Fibroblast of peridontal ligament (primary cell): ENCODE measurements at regions not wholly inside any gene's neighbourhood (a gene's known extent, or its start where the extent isn't known, plus 50 kb on each side); places are given as distances from the start of the nearest gene placed in this dataset.

Source experiments
- DNase-seq: peaks from one replicate; pipeline ENCODE4 v3.0.0-alpha.2; 2010; ENCODE audit errors: extremely low read depth

DNA sequence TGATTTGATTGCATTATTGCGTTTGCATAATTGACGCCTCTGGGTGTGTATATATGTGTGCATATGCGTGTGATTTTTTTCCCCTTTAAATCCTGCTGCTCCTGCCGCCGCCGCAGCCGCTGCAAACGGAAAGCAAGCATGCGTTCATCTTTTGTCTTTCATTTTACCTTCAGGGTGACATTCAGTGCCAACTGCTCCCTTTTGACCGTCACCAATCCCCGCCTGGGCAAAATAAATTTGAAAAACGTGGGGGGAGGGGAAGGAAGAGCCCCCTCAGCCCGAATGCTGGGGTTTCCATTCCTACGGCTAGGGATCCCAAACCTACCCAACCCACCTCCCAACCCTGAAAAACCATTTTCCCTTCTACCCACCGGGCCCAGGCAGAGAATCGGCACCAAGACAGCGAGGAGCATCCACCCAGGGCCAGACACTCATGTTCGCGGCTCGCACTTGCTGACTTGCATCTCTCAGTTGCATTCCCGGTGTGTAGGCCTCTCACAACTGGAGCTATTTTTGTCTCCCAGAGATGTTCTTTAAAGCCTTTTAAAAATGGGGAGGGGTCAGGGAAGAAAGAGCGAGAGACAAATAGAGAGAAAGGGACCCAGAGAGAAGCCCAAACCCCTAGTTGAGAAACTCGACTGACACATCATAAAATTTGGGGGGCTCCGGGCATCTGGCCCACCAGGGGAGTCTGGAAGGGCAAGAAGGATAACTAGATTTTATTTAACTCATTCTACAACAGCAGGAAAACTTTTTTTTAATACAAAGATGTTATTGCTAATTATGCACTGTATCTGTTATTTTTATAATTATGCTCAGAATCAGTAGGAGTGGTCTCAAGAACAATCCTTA lies 367.1 kb upstream of the ESRRG start:
- DNase-seq: no peak

DNA sequence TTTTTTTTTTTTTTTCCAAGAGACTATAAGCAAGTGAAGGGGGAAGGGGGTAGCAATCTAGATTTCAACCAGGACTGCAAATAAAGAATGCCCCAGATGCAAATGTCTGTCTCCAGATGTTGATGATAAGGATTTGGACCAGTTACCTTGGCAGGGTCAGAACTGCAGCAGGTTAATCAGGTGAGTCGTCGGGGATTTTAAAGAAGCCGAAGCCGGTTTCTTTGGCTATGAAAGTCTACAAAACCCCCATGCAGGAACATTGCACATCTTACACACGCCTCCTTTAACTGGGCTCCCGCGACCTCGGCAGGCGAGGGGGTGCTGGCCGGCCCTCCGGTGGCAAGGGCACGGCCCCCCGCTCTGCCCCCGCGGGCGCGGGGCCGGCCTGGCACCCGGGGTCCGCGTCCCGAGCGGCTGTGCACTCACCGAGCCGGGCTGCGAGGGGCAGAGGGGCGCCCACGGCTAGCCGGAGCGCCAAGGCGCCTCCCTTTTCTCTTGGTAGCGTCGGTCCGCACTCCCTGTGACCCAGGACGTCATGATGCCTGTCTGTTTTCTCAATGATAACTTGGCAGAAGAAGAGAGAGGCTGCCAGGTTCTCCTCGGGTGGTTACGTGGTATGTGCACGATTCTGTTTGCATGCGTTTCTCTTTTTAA lies 366.3 kb upstream of the ESRRG start:
- peak; percentile 8 for DNase-seq

DNA sequence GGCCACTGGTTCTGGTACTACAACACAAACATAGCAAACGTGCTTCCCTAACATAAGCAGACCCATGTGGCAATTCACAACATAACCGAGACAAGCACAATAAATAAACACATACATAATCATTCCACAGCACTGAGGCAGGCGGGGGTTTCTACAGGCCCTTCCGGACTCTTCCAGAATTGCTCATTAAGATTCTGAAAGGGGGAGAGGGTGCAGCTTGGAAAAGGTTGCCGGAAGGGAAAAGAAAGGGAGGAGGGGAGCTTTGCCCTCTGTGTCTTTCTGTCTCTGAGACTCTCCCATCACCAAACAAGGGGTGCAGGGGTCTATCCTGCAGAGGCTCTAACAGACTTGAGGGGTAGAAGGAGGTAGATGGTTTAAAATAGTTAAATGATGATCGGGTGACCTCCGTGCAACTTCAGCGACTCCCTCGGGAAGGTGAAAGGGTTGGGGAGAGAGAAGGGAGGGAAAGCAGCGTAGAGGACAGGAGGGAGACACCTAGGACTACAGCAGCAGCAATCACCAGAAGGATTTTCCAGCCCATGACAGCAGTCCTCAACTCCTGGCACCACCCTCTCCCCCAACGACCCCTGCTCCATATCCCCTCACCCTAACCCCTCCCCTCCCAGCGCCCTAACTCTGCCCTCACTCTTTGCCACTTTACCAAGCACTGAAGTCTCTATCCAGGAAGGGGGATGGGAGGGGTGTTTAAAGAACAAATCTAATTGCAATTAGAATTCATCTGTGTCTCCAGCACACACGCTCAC lies 365.5 kb upstream of the ESRRG start:
- peak; percentile 0 for DNase-seq

DNA sequence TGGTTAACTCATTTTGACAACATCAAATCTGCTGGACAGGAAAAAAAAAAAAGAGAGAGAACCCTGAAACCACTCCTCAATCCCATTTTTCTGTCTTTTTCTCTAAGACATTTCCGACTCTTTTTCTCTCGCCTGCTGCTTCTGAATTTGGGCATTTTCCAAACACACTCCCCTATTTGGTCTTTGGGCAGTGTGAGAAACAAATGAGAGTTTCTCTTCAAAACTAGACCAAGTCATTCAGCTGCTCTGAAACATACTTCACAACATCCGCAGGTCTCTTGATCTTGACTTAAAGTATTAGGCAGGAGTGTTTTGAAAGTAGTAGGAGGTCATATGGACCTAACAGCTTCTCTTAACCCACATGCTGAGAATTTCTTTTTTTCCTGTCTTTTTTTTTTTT lies 364.8 kb upstream of the ESRRG start:
- DNase-seq: no peak

DNA sequence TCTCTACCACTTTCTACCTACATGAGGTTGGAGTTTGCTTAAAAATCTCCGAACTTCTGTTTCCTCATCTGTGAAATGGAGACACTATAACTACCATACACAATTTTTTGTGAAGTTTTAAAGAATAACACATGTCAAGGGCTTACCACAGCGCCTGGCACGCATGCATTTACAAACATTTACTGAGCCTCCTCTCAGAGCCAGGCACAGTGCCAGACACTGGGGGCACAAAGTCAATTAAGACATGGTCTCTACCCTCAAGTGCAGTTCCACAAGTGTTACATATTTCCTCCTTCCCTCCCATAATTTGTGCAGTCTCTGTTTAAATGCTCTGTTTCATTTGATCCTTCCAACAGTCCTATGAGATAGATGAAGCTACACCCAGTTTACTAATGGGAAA lies 356.4 kb upstream of the ESRRG start:
- no peak for DNase-seq

DNA sequence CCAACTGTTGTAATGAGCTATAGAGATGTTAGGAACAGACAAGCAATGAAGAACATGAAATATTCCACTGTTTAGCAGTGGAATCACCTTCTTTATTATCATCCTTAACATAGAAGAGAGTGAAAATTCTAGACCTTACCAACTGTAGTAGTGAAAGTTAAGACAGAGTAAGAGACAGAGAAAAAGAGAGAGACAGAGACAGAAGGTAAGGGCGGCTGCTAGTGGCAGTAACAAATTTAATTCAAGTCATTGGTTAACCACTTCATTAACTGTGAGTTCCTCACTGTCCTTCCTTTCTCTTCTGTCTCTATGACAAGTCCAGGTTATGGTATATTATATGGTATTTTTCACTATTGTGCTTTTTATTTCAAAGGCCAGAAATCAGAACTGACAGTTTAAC lies 355.7 kb upstream of the ESRRG start:
- DNase-seq: no peak

DNA sequence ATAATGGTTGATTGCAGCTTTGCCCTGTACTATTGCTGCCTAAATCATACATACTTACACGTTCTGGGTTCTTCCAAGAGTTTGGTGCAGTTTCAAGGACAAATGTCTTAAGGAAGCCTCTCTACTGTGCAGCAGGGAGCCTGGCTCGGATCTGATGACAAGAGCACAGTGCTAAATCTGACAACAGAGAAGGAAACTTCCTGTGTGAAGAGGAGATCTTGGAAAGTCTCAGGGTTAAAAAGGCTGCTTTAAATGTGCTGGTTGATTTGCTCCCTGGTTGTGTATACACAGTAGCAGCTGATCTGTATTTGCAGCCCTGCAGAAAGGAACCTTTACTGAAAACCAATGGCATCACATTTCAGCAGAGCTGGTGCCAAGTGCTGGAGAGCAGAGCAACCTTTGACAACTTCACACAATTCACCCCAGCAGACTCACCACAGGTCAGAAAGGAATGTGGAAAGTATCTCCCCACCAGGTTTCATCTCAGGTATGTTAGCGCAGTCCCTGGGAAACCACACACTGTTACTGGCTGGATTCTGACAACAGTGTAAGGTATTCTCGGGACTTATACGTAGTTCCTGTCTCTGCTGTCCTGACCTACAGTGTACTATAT lies 355.0 kb upstream of the ESRRG start:
- DNase-seq: no peak

DNA sequence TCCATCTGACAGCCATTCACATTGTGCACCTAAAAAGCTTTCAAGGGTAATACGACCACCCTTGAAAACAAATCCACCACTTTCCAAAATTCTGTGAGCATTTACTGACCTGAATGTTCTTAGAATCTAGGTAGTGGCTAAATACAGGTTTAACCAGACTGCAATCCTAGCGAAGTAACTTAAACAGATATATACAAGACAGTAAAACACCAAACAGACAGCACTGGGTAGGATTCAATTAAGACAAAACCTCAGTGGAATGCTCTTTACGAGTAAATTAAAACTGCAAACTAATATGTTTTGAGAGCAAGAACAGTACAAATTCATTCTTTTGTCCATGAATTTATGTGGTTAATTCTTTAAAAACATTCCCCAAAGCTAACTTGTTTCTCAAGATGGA lies 354.2 kb upstream of the ESRRG start:
- no peak for DNase-seq

DNA sequence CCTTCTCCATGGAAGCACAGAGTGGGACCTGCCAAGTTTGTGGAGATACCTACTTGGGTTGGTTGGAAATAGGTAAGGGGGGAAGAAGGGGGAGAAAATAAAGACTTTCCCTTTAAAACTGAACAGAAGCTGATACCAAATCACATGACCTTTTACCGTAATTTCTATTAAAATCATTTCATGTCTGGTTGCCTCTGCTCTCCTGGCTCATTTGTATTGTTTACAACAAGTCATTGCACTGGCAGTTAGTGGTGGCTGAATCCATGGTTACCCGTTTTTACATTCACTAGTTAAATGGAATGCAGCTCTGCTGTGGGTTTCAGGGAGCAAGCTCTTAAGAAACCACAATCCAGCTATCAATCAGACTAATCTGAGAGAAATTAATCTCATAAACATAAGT lies 353.7 kb upstream of the ESRRG start:
- peak; percentile 1 for DNase-seq

DNA sequence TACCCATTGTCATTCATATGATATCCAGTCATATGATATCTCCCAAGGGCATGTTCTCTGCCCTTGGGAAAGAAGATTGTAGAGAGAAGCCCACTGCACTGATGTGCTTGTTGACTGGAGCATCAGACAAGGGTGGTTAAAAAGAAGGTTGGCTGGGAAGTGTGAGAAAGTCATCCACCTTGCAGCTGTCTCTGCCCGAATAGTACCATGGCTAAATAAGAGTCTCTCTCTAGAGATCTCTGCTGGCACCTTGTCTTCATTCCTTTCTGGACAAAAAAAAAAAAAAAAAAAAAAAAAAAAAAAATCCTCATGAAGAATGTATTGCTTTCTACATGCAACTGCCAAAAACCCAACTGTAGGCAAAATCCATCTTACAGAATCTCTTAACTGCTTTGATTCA lies 349.7 kb upstream of the ESRRG start:
- DNase-seq: no peak

DNA sequence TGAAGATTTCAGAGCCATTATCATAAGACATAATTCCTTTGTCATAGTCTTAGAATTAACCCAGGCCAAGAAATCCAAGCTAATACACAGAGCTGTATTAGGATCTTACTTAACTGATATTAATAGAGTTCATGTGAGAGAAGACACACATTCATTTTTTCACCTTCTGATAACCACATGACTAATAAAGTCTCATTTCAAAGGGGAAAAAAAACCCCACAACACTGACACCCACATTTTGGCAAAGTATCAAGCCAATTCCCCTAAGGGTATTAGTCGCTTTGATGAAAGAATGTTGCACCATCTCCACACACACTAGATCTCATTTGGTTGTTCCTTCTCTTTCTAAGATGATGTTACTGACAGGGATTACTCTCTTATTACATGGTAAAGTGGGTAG lies 344.4 kb upstream of the ESRRG start:
- no peak for DNase-seq

DNA sequence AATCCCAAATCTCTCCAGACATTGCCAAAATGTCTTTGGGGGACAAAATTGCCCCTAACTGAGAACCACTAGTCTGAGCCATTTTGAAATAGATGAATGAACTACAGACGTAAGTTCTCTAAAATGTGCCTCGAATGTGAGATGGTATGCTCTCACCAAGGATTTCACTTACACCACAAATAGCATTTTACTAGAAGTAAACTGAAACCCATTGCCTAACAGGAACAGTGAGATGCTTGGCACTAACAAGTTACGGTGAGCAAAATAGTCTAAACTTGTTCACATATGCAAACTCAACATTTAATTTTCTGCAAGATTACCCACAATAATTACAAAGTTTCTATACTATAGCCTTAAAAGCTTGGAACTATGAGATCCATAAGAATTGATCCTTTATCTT lies 343.6 kb upstream of the ESRRG start:
- no peak for DNase-seq

DNA sequence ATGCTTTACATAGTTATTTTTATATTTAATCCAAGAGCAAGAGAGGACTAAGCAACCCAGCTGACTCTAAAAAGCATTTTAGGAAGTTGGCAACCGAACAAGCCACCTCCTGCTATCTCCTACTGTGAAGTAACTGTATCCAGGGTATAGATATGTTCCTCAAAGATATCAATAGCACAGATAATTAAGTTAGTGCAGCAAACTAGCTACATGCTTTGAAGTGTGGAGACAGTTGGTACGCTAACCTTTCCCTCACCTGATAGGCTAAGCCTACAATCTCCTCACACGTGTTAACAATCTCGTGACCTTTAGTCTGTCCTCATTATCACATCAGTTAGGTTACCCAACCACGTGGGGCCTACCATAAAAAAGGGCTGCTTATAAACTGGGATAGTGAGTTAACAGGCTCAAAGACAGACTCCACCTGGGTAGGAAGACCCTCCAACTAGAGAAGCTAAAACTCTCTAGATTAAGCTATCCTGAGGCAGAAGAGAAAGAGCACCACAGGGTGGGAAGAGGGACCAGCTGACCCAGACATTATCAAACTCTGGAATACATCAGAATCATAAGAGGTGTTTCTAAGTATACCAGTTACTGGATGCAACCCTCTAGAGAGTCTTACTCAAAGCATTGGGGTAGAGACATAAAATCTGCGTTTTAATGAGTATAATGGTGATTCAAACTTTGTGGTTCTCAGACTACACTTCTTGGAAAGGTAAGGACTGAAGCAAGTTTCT lies 340.1 kb upstream of the ESRRG start:
- no peak for DNase-seq

DNA sequence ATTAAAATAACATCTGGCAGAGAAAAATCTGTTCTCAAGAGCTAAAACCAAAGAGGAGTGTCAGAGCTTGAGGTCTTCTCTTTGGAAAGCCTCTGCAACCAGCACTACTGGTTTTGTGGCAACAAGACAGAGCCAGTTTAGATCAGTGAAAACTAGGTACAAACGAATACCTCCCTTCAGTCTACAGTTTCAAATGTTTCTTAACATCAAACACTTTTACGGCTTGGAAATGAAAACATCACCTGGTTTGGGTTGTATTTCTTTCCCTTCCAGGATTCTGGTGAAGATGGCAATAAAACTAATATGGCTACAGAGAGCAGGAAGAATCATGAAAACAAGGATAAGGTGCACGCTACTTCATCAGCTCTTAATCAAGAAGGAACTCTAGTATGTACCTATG lies 339.4 kb upstream of the ESRRG start:
- DNase-seq: no peak

DNA sequence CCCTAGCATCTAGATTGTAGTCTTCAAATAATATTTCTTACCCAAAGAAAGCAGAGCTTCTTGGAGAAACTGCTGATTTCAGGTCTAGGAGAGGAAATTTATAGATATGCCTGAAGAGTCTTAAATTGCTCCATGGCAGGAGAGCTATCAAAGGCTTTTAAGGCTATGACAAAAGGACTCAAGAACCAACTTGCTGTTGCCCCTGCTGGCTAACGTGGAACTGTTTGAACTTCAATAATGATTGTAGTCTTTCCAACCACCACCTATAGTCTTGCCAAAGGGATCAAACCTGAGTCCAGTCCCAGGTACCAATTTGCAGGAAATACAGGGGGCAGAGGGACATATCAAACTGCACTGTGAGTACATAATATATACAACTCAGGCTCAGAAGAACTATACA lies 336.2 kb upstream of the ESRRG start:
- no peak for DNase-seq

DNA sequence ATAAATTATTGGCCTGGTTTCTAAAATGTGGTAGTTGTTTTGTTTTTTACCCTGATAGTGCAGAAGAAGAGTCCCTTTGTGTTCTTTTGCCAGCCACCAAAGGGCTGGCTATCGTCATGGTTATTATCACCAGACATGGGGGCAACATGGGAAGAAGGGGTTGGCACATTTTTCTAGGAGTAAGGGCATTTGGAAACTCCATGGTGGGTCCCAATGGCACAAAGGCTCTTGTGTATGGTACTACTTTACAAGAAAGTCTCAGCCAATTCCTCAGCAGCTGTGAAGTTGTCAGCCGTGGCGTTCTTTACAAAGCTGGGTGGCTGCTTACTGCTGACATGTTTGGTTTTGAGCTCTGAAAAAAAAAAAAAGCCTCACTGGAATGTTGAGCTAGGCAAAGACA lies 330.4 kb upstream of the ESRRG start:
- DNase-seq: no peak

DNA sequence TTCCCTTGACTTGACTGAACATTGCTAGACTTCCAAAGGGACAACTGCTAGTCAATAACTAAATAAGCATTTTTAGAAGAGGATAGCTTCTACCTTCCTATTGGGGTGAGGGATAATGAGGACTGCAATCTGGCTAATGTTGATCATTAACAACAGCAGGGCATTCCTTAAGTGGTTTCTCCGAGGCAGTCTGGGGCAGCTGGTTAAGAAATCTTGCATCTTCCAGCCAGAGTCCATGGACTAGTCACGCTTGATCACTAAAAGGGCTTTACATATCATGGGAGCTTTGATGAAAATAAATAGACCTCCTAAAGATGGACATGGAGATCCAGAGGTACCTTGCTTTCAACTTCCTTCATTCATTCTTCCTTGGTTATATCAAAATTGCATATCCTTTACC lies 329.4 kb upstream of the ESRRG start:
- DNase-seq: no peak

DNA sequence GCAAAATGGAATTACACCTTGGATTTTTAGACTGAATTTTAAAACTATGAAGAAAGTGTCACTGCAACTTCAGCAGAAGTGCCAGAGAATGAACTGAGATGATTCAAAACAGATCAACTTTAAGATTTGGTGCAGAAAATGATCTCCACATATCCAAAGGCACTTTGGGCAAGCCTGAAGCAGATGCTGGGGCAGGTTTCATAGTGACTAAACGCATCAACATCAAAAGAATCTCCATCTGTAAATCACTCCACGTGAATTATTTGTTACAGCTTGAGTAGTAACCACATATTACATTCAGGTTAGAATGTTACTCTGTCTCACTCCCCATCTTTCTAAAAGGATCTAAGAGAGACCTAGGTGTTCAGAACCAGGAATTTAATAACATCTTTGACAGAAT lies 329.0 kb upstream of the ESRRG start:
- DNase-seq: no peak

DNA sequence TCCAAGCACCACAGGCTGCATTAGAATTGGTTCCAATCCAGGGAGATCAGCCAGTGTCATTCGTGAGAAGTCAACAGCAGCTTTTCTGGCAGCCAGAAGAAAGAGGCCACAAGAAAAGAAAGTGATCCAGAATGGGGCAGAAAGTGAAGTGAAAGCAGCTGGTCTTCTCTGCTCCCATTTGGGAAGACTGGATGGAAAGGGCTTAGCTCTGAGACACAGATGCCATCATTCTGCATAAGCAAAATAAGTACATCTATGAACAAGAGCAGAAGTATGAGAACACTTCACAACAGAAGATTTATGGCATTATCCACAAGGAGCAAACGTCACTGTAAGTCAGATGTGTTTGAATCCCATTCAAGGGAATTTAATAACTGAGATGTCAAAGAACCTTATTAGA lies 326.5 kb upstream of the ESRRG start:
- DNase-seq: no peak

DNA sequence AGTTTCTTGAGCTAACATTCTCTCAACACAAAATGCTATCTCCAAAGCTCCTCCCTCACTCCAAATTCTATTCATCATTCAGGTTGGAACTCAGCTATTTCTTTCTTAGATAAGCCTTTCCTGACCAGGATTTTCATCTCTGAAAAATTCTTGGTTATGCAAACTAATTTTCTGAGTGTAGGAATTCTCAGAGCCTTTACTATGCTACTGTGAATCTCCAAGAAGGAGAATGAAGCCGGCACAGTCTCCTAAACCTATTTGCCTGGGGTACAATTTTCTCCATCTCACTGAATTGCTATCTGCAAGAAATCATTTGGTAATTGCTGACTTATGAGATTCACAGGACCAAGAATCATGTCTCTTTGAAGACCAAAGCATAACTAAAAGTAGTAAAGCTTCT lies 325.9 kb upstream of the ESRRG start:
- no peak for DNase-seq

DNA sequence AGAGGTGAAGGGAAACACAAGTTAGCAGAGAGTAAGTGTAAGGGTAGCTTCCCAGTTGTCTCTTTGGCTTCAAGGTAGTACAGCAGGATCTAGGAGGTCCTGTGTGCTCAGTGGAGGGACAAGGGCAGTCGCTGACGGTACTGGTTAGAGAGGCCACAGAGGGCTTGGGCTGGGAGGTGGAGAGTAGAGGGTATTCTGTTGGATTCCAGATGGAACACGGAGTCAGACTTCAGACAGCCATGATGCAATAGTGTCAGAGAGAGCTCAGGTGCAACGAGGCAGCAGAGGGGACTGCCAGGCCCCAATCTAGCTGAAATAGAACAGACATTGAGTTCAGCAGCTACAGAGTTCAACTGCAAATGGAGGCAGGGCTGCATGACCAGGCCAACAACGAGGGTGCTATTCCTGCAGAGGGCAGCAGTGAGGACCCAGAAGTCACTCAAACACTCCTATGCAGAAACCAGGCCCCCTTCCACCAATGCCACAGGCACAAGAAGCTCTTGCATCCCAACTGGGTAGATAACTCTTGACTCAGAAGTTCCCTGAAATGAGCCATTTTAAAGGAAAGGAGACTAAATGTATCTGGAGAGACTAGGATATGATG lies 325.0 kb upstream of the ESRRG start:
- DNase-seq: no peak
